SKM-1 (cell line): ENCODE measurements at regions not wholly inside any gene's neighbourhood (a gene's known extent, or its start where the extent isn't known, plus 50 kb on each side); places are given as distances from the start of the nearest gene placed in this dataset.
A peak's percentile ranks its signal among the peaks of the same experiment; 100 is the strongest.

Experiments used
- DNase-seq: peaks from one replicate; lab custom pipeline; 2025; ENCODE audit not compliant: unreplicated experiment; lab: John Stamatoyannopoulos, UW

- DNase-seq, result no peak
These were observed 297.9 kb downstream of the OTOL1 start for GRCh38 chr3:161794551-161794950.

- DNase-seq, result no peak
These were observed 299.7 kb downstream of the OTOL1 start for GRCh38 chr3:161796312-161796711.

- DNase-seq, result no peak
These were observed 300.2 kb downstream of the OTOL1 start for GRCh38 chr3:161796780-161797179.

- DNase-seq, result no peak
These were observed 301.4 kb downstream of the OTOL1 start for GRCh38 chr3:161798016-161798415.

DNA sequence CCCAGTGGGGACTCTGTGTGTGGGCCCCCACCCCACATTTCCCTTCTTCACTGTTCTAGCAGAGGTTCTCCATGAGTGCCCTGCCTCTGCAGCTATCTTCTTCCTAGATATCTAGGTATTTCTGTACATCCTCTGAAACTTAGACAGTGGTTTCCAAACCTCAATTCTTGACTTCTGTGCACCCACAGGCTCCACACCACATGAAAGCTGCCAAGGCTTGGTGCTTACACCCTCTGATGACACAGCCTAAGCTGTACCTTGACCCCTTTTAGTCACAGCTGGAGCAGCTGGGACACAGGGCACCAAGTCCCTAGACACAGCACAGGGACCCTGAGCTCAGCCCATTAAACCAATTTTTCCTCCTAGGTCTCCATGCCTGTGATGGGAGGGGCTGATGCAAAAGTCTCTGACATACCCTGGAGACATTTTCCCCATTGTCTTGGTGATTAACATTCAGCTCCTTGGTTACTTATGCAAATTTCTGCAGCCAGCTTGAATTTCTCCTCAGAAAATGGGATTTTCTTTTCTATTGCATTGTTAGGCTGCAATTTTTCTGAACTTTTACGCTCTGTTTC is 304.5 kb downstream of the OTOL1 start:
- DNase-seq, result no peak

- no peak for DNase-seq
These were observed 321.5 kb downstream of the OTOL1 start for GRCh38 chr3:161818106-161818505.

- no peak for DNase-seq
These were observed 325.0 kb downstream of the OTOL1 start for GRCh38 chr3:161821591-161821990.

DNA sequence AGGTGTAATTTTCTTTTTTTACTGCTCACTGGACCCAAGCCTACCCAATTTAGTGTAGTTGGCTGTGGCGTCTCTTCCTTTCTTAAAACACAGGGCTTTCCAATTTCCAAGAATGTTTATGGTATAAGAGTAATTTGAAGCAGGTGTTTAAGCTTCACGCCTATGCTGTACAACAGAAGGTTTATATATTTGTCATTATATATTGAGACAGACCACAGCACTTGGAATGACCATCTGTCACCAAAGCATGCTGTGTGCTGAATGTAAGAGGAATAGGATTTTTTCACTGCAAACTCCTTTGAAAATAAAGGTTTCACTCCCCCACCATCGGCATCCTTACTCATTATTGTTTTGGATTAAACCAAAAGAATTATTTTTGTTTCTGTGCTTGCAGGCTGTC is 325.7 kb downstream of the OTOL1 start:
- no peak for DNase-seq

DNA sequence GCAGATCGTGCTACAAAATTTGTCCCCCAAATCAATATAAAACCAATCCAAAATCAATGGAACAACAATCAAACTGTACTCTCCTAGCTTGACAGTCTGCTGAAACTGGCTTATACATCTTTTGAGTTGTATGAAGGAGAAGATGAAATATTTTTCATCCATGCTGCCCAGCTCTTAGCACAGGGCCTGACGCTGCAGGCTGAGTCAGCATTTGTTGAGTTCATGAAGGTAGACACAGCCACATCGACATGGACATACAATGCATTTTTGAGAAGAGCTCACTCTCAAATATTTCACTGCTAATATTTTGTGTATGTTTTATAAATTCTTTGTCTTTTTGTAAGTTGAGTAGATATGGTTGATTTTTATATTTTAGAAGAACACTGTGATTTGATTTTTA is 327.3 kb downstream of the OTOL1 start:
- DNase-seq, result no peak

DNA sequence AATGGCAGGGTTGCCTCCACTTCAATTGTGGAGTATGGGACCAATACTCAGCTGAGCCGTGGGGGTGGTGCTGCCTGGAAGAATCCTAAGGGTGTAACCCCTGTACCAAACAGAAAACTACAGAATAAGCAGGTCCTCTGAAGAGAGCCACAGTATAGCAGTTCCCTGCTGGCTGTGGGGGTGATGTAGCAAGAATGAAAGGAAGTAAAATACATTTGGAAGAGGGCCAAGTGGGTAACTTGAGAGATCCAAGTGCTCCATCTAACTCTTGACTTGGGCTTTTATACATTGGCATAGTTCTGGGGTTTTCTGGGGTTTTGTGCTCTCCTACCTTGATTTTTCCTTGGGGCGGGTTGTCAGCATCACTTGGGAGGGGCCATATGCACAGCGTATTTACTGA is 341.4 kb downstream of the OTOL1 start:
- DNase-seq, result no peak

GRCh38 chr3:161848376-161848775 is 351.8 kb downstream of the OTOL1 start:
- no peak for DNase-seq

DNA sequence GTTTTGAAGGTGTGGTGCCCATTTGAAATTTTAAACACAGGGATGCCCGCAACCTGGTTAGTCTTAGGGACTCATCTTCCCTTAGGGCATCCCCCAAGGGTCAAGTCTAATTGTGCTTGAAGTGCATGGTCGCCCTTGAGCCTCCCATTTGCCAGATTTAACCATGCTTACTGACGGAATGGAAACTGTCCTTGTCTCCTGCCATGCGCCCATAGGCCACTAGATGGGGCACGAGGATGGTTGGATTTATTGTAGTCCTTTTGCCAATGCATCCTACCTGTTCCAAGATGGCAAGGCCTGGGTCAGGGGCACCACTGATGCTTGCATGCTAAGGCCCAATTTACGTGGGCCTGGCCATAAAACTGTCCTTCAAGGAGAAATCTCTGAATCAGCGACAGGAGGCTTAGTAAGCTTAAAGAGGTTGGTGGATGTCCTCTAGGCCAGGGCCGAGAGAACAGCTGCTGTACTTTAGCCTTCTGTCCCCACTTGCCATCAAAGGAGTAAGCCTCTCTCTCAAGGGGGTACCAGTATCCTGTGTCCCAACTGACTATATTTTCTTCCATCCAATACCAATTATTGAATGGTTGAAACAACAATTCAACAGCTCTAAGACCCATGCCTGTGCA is 355.4 kb downstream of the OTOL1 start:
- peak; percentile 5 for DNase-seq

- no peak for DNase-seq
These were observed 356.1 kb downstream of the OTOL1 start for GRCh38 chr3:161852744-161853143.

DNA sequence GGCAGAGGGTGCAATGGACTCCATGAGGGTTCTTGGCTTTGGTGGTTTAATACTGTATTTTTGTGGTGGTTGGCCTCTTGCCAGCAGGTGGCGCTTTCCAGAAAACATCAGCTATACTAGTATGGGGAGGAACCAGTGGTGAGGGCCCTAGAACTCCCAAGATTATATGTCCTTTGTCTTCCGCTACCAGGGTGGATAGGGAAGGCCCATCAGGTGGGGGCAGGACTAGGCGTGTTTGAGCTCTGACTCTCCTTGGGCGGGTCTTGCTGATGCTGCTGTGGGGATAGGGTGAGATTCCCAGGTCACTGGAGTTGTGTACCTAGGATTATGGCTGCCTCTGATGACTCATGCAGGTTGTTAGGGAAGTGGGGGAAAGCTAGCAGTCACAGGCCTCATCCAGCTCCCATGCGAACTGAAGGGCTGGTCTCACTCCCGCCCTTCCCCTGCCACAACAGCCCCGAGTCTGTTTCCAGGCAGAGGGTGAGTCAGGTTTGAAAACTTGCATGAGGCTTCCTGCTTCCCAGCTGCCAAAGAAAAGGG is 357.7 kb downstream of the OTOL1 start:
- DNase-seq, result peak; percentile 48

DNA sequence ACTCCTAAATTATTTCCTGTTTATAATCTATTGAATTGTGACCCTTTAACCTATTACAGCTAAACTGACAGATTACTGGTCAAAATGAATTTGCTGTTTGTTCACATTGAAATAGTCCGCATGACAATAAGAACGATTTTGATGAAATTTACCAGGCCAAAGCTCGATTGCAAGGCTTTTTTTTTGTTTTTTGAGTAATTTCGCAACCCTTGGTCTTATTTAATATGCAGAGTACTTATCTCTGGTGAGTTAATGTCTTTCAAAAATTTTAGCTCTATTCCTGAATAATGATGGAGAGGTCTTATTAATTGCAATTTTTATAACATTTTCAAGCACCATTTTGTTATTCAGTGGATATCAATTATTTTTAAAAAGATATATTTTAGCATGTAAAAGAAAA is 362.4 kb downstream of the OTOL1 start:
- no peak for DNase-seq

- no peak for DNase-seq
These were observed 363.4 kb downstream of the OTOL1 start for GRCh38 chr3:161859865-161860450.

DNA sequence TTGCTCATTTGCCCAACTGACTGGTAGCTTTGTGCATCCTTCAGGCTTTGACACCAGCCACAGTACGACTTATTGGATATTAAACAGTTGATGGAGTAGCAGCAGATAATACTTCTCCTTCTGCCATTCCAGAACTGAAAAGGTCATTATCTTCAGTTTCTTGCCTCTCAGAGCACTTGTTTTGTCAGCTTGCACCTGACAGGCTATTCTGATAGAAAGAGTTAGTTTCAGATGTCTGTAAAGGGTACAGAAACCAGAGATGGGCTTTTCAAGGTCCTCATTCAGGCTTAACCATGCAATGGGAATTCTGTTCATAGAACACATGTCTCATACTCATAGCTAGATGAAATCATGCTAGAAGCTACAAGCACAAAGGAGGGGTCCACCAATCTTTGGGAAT is 367.2 kb downstream of the OTOL1 start:
- DNase-seq, result no peak

- no peak for DNase-seq
These were observed 369.6 kb downstream of the OTOL1 start for GRCh38 chr3:161866176-161866575.

GRCh38 chr3:161875483-161875882 is 378.9 kb downstream of the OTOL1 start:
- DNase-seq, result no peak

DNA sequence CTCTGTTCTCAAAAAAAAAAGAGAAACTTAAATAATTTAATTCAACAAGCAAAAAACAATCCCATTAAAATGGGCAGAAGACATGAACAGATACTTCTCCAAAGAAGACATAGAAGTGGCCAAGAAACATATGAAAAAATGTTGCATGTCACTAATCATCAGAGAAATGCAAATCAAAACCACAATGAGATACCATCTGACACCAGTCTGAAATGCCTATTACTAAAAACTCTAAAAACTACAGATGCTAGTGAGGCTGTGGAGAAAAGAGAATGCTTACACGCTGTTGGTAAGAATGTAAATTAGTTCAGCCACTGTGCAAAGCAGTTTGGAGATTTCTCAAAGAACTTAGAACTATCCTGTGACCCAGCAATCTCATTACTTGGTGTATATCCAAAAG is 382.9 kb downstream of the OTOL1 start:
- DNase-seq, result no peak

- DNase-seq, result no peak
These were observed 388.2 kb downstream of the OTOL1 start for GRCh38 chr3:161884830-161885229.

- no peak for DNase-seq
These were observed 393.6 kb downstream of the OTOL1 start for GRCh38 chr3:161890147-161890625.
